HCT116 (cell line): ENCODE measurements at regions not wholly inside any gene's neighbourhood (a gene's known extent, or its start where the extent isn't known, plus 50 kb on each side); places are given as distances from the start of the nearest gene placed in this dataset.

Experiments used
- ATAC-seq: fragments of 200-7000 bp; cut with Tn5 transposase; 2 replicates; pipeline ENCODE4 v1.9.1; 2020; ENCODE audit warnings: mild to moderate bottlenecking, moderate library complexity
- BruUV-seq: library from RNA; stranded (reverse); fragments of 400-500 nt; replicated peaks from 2 replicates; lab custom pipeline; 2021; lab: Mats Ljungman, UMichigan
- CTCF ChIA-PET: fragments of 300-600 bp; sonication (Branson Sonifier 250); formaldehyde crosslinking; loops from one replicate; lab custom pipeline; 2021; ENCODE audit warnings: antibody characterized with exemption; lab: Charles Lee
- POLR2A ChIA-PET: fragments of 300-600, 350-600 bp; sonication (Branson Sonifier 250); formaldehyde crosslinking; loops from one replicate; lab custom pipeline; 2021; ENCODE audit warnings: antibody characterized with exemption; lab: Charles Lee
- RAD21 ChIA-PET, 2 experiments: fragments of 300-600 bp; sonication (Branson Sonifier 250); formaldehyde crosslinking; loops; one replicate each; lab custom pipeline; 2023; ENCODE audit warnings: low total read pairs in 2 of 2; ENCODE audit not compliant: uncharacterized antibody in 2 of 2, unreplicated experiment in 2 of 2, low non-redundant PET in 1 of 2; lab: Charles Lee
- DNase-seq: peaks from one replicate; pipeline ENCODE4 v3.0.0-alpha.2; 2010; ENCODE audit warnings: low read depth, low spot score
- H2AFZ ChIP-seq: fragments of 200-600 bp; shearing (Covaris generic), sonication (generic); 2 replicates; pipeline ENCODE4 v1.6.1; 2017; ENCODE audit warnings: low read depth, mixed run types, mixed read lengths, antibody characterized with exemption, low read length; ENCODE audit not compliant: poor library complexity, severe bottlenecking
- H3K27ac ChIP-seq: 2 replicates; pipeline ENCODE4 v1.5.1; 2012; ENCODE audit warnings: low read depth, low read length
- H3K27me3 ChIP-seq: fragments of 200-600 bp; sonication (generic); 2 replicates; pipeline ENCODE4 v1.6.1; 2016; ENCODE audit warnings: mixed run types, low read length, mixed read lengths; ENCODE audit not compliant: insufficient read depth
- H3K36me3 ChIP-seq, 2 experiments: fragments of 200-500 bp in 1 of 2; fragments of 200-600 bp in 1 of 2; sonication (Bioruptor generic) in 1 of 2; sonication (generic) in 1 of 2; 2 replicates each; pipeline versions ENCODE4 v1.5.1 to v1.6.1; 2014 to 2016; ENCODE audit warnings: low read length in 2 of 2, inconsistent platforms in 1 of 2, mixed read lengths in 1 of 2, mixed run types in 1 of 2; ENCODE audit not compliant: insufficient read depth in 2 of 2, control insufficient read depth in 1 of 2
- H3K4me1 ChIP-seq, 2 experiments: fragments of 200-600 bp in 1 of 2; sonication (generic) in 1 of 2; 2 replicates each; pipeline versions ENCODE4 v1.5.1 to v1.6.1; 2012 to 2017; ENCODE audit warnings: low read length in 2 of 2, inconsistent platforms in 1 of 2, mild to moderate bottlenecking in 1 of 2, mixed read lengths in 1 of 2, mixed run types in 1 of 2, moderate library complexity in 1 of 2; ENCODE audit not compliant: insufficient read depth in 2 of 2, control insufficient read depth in 1 of 2
- H3K4me2 ChIP-seq: fragments of 200-600 bp; sonication (generic); 2 replicates; pipeline ENCODE4 v1.6.1; 2017; ENCODE audit warnings: mixed run types, low read length, mixed read lengths
- H3K4me3 ChIP-seq, 2 experiments: fragments of 200-600 bp in 1 of 2; sonication (generic) in 1 of 2; replicated peaks in 1 of 2; 2 replicates each; pipeline ENCODE4 v1.5.1; 2011 to 2016; ENCODE audit warnings: low read length in 2 of 2, control low read depth in 1 of 2, low read depth in 1 of 2, mild to moderate bottlenecking in 1 of 2, mixed read lengths in 1 of 2, mixed run types in 1 of 2
- H3K79me2 ChIP-seq: fragments of 200-600 bp; sonication (generic); 2 replicates; pipeline ENCODE4 v1.6.1; 2017; ENCODE audit warnings: mild to moderate bottlenecking, mixed run types, low read length, moderate library complexity, mixed read lengths; ENCODE audit not compliant: insufficient read depth
- H3K9ac ChIP-seq: fragments of 200-600 bp; sonication (generic); 2 replicates; pipeline ENCODE4 v1.6.1; 2016; ENCODE audit warnings: low read length, mixed read lengths
- H3K9me2 ChIP-seq: fragments of 200-600 bp; sonication (generic), shearing (Covaris generic); 2 replicates; pipeline ENCODE4 v1.6.1; 2017; ENCODE audit warnings: mixed run types, mild to moderate bottlenecking, moderate library complexity; ENCODE audit not compliant: insufficient read depth
- H3K9me3 ChIP-seq, 2 experiments: fragments of 200-500 bp in 1 of 2; fragments of 200-600 bp in 1 of 2; sonication (Bioruptor generic) in 1 of 2; sonication (generic) in 1 of 2; 2 replicates each; pipeline ENCODE4 v1.6.1; 2014 to 2017; ENCODE audit warnings: low read length in 2 of 2, mixed read lengths in 2 of 2, inconsistent platforms in 1 of 2, low read depth in 1 of 2, mild to moderate bottlenecking in 1 of 2, mixed run types in 1 of 2, moderate library complexity in 1 of 2; ENCODE audit not compliant: control insufficient read depth in 1 of 2, insufficient read depth in 1 of 2
- H4K20me1 ChIP-seq: fragments of 200-600 bp; sonication (generic), shearing (Covaris generic); 2 replicates; pipeline ENCODE4 v1.6.1; 2017; ENCODE audit warnings: mixed run types, mild to moderate bottlenecking, moderate library complexity; ENCODE audit not compliant: insufficient read depth
- CBX3 ChIP-seq: IDR thresholded peaks from 2 replicates; pipeline ENCODE4 v1.6.1; 2012; ENCODE audit warnings: low read depth
- EZH2phosphoT487 ChIP-seq: fragments of 200-600 bp; IDR thresholded peaks from 2 replicates; pipeline ENCODE4 v1.6.1; 2018; ENCODE audit warnings: antibody characterized with exemption, borderline replicate concordance
- JUND ChIP-seq: IDR thresholded peaks from 2 replicates; pipeline ENCODE4 v1.6.1; 2012
- RAD21 ChIP-seq: IDR thresholded peaks from 2 replicates; pipeline ENCODE4 v1.6.1; 2012; ENCODE audit warnings: low read depth, mild to moderate bottlenecking
- TCF7L2 ChIP-seq: IDR thresholded peaks from 2 replicates; pipeline ENCODE4 v1.7.0; 2011; ENCODE audit warnings: borderline replicate concordance, inconsistent platforms; ENCODE audit not compliant: insufficient read depth, insufficient read length; ENCODE audit errors: extremely low read depth
- YY1 ChIP-seq: IDR thresholded peaks from 2 replicates; pipeline ENCODE4 v1.6.1; 2011; ENCODE audit warnings: low read length, low read depth, moderate library complexity, mild to moderate bottlenecking; ENCODE audit not compliant: insufficient replicate concordance; ENCODE audit errors: extremely low read depth
- ZNF274 ChIP-seq: fragments of 200-500 bp; sonication (Bioruptor generic); IDR thresholded peaks from 2 replicates; pipeline ENCODE4 v1.6.1; 2014; ENCODE audit warnings: mild to moderate bottlenecking, low read depth, low read length, inconsistent platforms
- intact Hi-C: fragments of 100-400 bp; cut with micrococcal nuclease; formaldehyde crosslinking; loops from 2 replicates; pipeline ENCODE4 v1.10.0; 2022
- TF ChIP-seq, protein P1 (sequence below): IDR thresholded peaks from 2 replicates; pipeline ENCODE4 v1.6.1; 2012
- TF ChIP-seq, protein P2 (sequence below), 3 experiments: fragments of 200-600 bp in 1 of 3; sonication (generic) in 1 of 3; IDR thresholded peaks in 2 of 3; conservative IDR thresholded peaks in 1 of 3; 2 replicates each; pipeline ENCODE4 v1.5.1; 2012 to 2017; ENCODE audit warnings: low read depth in 2 of 3, low read length in 2 of 3, antibody characterized with exemption in 1 of 3, borderline replicate concordance in 1 of 3, control low read depth in 1 of 3, mild to moderate bottlenecking in 1 of 3, mixed read lengths in 1 of 3, mixed run types in 1 of 3, moderate library complexity in 1 of 3; ENCODE audit not compliant: insufficient read depth in 1 of 3
- TF ChIP-seq, protein P3 (sequence below): IDR thresholded peaks from 2 replicates; pipeline ENCODE4 v1.6.1; 2012

DNA sequence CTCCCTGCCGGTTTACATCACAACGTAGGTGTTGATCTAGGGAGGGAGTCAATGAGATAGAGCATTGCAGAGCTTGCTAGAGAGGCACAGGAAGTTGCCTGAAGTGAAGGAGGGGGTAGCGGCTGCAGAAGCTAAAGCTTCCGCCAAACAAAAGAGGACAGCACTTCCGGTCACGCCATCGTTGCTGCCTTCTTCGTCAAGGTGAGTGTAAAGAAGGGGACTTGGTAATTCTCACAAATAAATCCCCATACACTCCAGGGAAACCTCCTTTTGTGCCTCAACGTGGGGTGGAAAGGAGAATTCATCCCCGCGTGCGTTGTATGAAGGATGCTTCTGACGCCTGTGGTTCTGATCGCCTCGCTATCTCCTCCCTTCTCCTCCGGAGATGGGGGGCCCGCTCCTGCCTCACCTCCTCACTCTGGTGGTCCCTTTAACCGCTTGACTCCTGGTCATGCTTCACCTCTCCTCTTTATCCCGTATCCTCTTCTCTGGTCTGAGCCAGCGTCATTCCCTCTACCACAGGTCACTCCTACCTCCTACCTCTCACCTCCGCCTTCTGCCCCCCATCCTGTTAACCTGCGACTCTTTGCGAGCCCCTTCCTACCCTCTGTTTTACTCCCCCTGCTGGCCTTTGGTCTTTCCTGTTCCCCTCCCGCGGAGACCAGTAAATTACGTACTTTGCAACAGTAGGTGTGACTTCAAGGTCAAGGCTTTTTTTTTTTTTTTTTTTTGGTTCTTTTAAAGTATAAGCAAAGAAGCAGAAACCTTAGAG, 59.9 kb downstream of the GSPT2 start (continued):
- TF ChIP-seq YY1: peak; percentile 49
- TF ChIP-seq, protein P1, sequence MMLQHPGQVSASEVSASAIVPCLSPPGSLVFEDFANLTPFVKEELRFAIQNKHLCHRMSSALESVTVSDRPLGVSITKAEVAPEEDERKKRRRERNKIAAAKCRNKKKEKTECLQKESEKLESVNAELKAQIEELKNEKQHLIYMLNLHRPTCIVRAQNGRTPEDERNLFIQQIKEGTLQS: no peak
- peak; percentile 58 for TF ChIP-seq TCF7L2

DNA sequence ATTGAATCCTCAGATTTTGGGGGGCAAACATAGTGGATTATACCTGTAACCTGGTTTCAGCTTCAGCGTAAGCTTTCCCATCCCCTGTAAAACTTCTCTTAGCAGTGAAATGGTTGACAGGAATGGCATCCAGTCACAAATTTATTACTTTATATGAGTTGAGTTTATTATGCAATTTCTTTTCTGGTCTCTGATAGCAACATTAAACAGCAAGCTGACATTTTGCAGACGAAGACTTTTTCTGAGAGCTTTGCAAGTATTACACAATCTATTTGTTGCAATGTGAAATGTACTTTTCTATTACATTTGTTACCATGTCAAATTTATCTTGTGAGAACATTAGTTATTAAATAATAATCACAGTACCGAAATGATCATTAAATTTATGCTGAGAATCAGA, 60.6 kb downstream of the GSPT2 start:
- Histone ChIP-seq H3K27me3 (no peaks in the 10 kb centered on the region), H3K9me3 (no peaks in the 10 kb centered on the region)
- no peak for TF ChIP-seq TCF7L2
- TF ChIP-seq, all 23 proteins: peak for 0
- intact Hi-C loops: loop anchor here (1.0 kb wide), 1 partner anchor 163 kb away; no protein-coding TSS in a partner anchor
- peak overlapping the region; percentile 71; the same call in 1 of the 2 replicates for H3K27ac ChIP-seq
- ChIA-PET POLR2A (no interaction called here), RAD21 (no interaction called here), CTCF (no interaction called here)
- ATAC-seq (no peak), DNase-seq (no peak)
- H3K4me2 ChIP-seq: peak overlapping the region; percentile 73
- H2AFZ ChIP-seq: no peak overlapping the region
- H3K9ac ChIP-seq: peak overlapping the region; percentile 71
- no peaks in the 10 kb centered on the region for H3K9me2 ChIP-seq
- H3K4me1 ChIP-seq: peaks cover 0 to 9% of the 10 kb centered on the region in 2 experiments; a peak in 1 of 4 replicates
- H3K36me3 ChIP-seq: no peaks in the 10 kb centered on the region
- peak overlapping the region; percentile 67 to 77 for H3K4me3 ChIP-seq
- no TSS peak for BruUV-seq
- H3K79me2 ChIP-seq: peaks cover 55% of the 10 kb centered on the region
- H4K20me1 ChIP-seq: no peaks in the 10 kb centered on the region

DNA sequence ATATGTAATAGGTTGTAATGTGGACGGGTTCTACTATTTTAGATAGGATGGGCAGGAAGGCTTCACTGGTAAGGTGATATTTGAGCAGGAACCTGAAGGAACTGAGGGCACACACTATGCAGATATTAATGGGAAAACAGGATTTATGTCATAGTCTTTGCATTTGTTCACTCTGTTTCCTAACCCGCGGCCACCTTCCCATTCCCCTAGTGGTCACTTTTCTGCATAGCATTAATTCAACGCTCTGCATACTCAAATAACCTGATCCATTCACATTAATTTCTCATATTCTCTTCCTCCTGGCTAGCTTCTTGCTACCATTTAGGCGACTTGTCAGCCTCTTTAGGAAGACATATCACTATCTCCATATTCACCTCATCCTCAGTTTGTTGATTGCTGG, 61.5 kb downstream of the GSPT2 start:
- ChIA-PET POLR2A (no interaction called here), RAD21 (no interaction called here), CTCF (interaction anchor here (1.2 kb wide), 1 partner anchor 9 kb away, joined by 3 read pairs; no protein-coding TSS in a partner anchor)
- no peak overlapping the region for H3K4me3 ChIP-seq
- 0 out of 2 replicates have a peak, but pooled peaks have one; percentile 30 for ATAC-seq
- TF ChIP-seq EZH2phosphoT487 (no peak), JUND (no peak), ZNF274 (no peak), RAD21 (no peak), CBX3 (no peak), YY1 (no peak)
- TF ChIP-seq, protein P2, sequence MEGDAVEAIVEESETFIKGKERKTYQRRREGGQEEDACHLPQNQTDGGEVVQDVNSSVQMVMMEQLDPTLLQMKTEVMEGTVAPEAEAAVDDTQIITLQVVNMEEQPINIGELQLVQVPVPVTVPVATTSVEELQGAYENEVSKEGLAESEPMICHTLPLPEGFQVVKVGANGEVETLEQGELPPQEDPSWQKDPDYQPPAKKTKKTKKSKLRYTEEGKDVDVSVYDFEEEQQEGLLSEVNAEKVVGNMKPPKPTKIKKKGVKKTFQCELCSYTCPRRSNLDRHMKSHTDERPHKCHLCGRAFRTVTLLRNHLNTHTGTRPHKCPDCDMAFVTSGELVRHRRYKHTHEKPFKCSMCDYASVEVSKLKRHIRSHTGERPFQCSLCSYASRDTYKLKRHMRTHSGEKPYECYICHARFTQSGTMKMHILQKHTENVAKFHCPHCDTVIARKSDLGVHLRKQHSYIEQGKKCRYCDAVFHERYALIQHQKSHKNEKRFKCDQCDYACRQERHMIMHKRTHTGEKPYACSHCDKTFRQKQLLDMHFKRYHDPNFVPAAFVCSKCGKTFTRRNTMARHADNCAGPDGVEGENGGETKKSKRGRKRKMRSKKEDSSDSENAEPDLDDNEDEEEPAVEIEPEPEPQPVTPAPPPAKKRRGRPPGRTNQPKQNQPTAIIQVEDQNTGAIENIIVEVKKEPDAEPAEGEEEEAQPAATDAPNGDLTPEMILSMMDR (IDR thresholded peaks at IDR 0.05 in 2 of 3, conservative IDR thresholded peaks at IDR 0.05 in 1 of 3; ENCODE audit: borderline replicate concordance in 1 of 3, insufficient read depth in 1 of 3, low read depth in 2 of 3, low read length in 2 of 3): peak in 2 of 3 experiments; percentile 37 to 48; a peak in 4 of 6 replicates
- TF ChIP-seq, protein P3, sequence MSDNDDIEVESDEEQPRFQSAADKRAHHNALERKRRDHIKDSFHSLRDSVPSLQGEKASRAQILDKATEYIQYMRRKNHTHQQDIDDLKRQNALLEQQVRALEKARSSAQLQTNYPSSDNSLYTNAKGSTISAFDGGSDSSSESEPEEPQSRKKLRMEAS: no peak
- no peaks in the 10 kb centered on the region for H3K9me2 ChIP-seq
- H4K20me1 ChIP-seq: no peaks in the 10 kb centered on the region
- H3K9ac ChIP-seq: no peak overlapping the region
- no peak overlapping the region for H3K27ac ChIP-seq
- H3K79me2 ChIP-seq: peaks cover 62% of the 10 kb centered on the region
- H3K36me3 ChIP-seq: no peaks in the 10 kb centered on the region
- no peaks in the 10 kb centered on the region for H3K9me3 ChIP-seq
- no peak for DNase-seq
- no TSS peak for BruUV-seq
- H2AFZ ChIP-seq: no peak overlapping the region
- no peaks in the 10 kb centered on the region for H3K27me3 ChIP-seq
- H3K4me2 ChIP-seq: no peak overlapping the region
- H3K4me1 ChIP-seq: peaks cover 0 to 9% of the 10 kb centered on the region in 2 experiments; a peak in 1 of 4 replicates
- intact Hi-C loops: no loop called here
